AG04450 (cell line): ENCODE measurements at regions not wholly inside any gene's neighbourhood (a gene's known extent, or its start where the extent isn't known, plus 50 kb on each side); places are given as distances from the start of the nearest gene placed in this dataset.

ENCODE experiments used
- CTCF ChIA-PET: fragments of 300-600, 350-600 bp; formaldehyde crosslinking; extraction: SDS; loops from one replicate; lab custom pipeline; 2022; ENCODE audit warnings: antibody characterized with exemption, inconsistent platforms; lab: Charles Lee
- POLR2A ChIA-PET: fragments of 350-600 bp; formaldehyde crosslinking; extraction: SDS; loops from one replicate; lab custom pipeline; 2021; ENCODE audit warnings: antibody characterized with exemption, inconsistent platforms; lab: Yijun Ruan, JAX
- DNase-seq: peaks from one replicate; pipeline ENCODE4 v3.0.0-alpha.2; 2011; ENCODE audit warnings: low read depth, low spot score
- H3K27ac ChIP-seq: one replicate; pipeline ENCODE4 v1.5.1; 2012; ENCODE audit warnings: low read depth, low read length, control low read depth
- H3K27me3 ChIP-seq: one replicate; pipeline ENCODE4 v1.6.0; 2012; ENCODE audit warnings: low read length; ENCODE audit not compliant: control insufficient read depth, insufficient read depth
- H3K4me3 ChIP-seq: 2 replicates; pipeline ENCODE4 v1.5.1; 2011; ENCODE audit warnings: mild to moderate bottlenecking, low read depth, low read length, control low read depth
- H3K9me3 ChIP-seq: 2 replicates; pipeline ENCODE4 v1.5.1; 2012; ENCODE audit warnings: low read length; ENCODE audit not compliant: control insufficient read depth, insufficient read depth
- CTCF ChIP-seq: IDR thresholded peaks from 2 replicates; pipeline ENCODE4 v1.5.1; 2011; ENCODE audit warnings: low read depth, low read length, control low read depth, inconsistent platforms

- ChIA-PET CTCF (no interaction called here), POLR2A (interaction anchor here (0.5 kb wide), 1 partner anchor 266 kb away, joined by 3 read pairs; no protein-coding TSS in a partner anchor)
- no peak for DNase-seq
- no peak overlapping the region for H3K27ac ChIP-seq
- TF ChIP-seq CTCF: no peak
- peaks cover 7% of the 10 kb centered on the region for H3K9me3 ChIP-seq
- H3K27me3 ChIP-seq: peaks cover 28% of the 10 kb centered on the region
- H3K4me3 ChIP-seq: no peak overlapping the region
Observed at GRCh38 chr11:69230856-69231425, 63.0 kb upstream of the MYEOV start.

GRCh38 chr11:69231466-69232018 is 62.4 kb upstream of the MYEOV start:
- H3K9me3 ChIP-seq: peaks cover 7% of the 10 kb centered on the region
- CTCF ChIA-PET: no interaction called here
- no peak for TF ChIP-seq CTCF
- DNase-seq: no peak
- POLR2A ChIA-PET: interaction anchor here (0.5 kb wide), 1 partner anchor 266 kb away, joined by 3 read pairs; no protein-coding TSS in a partner anchor
- no peak overlapping the region for H3K27ac ChIP-seq
- peaks cover 28% of the 10 kb centered on the region for H3K27me3 ChIP-seq
- H3K4me3 ChIP-seq: no peak overlapping the region

GRCh38 chr11:69232821-69233743 is 60.9 kb upstream of the MYEOV start:
- Histone ChIP-seq H3K27ac (no peak overlapping the region), H3K4me3 (no peak overlapping the region), H3K9me3 (peaks cover 4% of the 10 kb centered on the region; the same call in 1 of the 2 replicates), H3K27me3 (peaks cover 23% of the 10 kb centered on the region)
- no peak for TF ChIP-seq CTCF
- CTCF ChIA-PET: no interaction called here
- POLR2A ChIA-PET: no interaction called here
- no peak for DNase-seq

GRCh38 chr11:69233744-69234570 is 60.0 kb upstream of the MYEOV start:
- Histone ChIP-seq H3K9me3 (peaks cover 4% of the 10 kb centered on the region; the same call in 1 of the 2 replicates), H3K27ac (no peak overlapping the region), H3K4me3 (no peak overlapping the region), H3K27me3 (peaks cover 23% of the 10 kb centered on the region)
- DNase-seq: no peak
- no peak for TF ChIP-seq CTCF
- POLR2A ChIA-PET: interaction anchor here (0.5 kb wide), 1 partner anchor 18 kb away, joined by 3 read pairs; no protein-coding TSS in a partner anchor
- CTCF ChIA-PET: no interaction called here
